ENCODE measurements at regions not wholly inside any gene's neighbourhood (a gene's known extent, or its start where the extent isn't known, plus 50 kb on each side); places are given as distances from the start of the nearest gene placed in this dataset.
"Not testable (repeated sequence)": the region's sequence is repeated elsewhere in the genome, so short reads cannot be mapped to it uniquely, and the experiment has no call there.

GRCh38 chr7:68964060-68964459 is 634.2 kb upstream of the AUTS2 start:
- Histone ChIP-seq H3K4me2 (peak overlapping the region in 2 of 11 experiments; percentile 10 to 15; a peak in 1 of 22 replicates), H3K4me1 (peaks cover 0 to 13% (median 0%) of the 10 kb centered on the region in 10 experiments; a peak in 3 of 20 replicates), H3K27me3 (no peaks in the 10 kb centered on the region), H3K4me3 (no peak overlapping the region), H4K20me1 (no peaks in the 10 kb centered on the region), H3K27ac (no peak overlapping the region), H3K9ac (no peak overlapping the region), H3K36me3 (no peaks in the 10 kb centered on the region), H3K9me3 (replicated peaks in 1 of 11) (peaks cover 0 to 9% (median 5%) of the 10 kb centered on the region in 11 experiments; a peak in 10 of 22 replicates)
- no peak for TF ChIP-seq Cebpa-rat (IDR thresholded peaks at IDR 0.05)

DNA sequence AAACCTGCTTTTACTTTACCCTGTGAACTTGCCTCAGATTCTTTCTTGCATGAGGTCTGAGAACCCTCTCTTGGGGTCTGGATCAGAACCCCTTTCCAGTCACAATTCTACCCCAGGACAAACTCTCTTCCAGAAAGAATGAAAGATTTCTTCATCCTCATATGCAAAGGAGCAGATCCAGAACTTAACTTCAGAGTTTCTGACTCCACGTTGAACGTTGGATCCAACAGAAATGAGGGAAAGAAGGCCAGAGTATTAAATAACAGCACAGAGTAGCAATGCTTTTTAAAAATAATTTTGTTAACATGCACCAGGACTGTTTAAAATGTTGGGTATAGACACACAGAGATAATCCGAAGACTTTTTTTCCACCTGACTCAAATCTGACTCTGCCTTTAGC is 632.9 kb upstream of the AUTS2 start:
- no peaks in the 10 kb centered on the region for H3K36me3 ChIP-seq
- TF ChIP-seq Cebpa-rat (IDR thresholded peaks at IDR 0.05), result no peak
- H3K4me2 ChIP-seq, result no peak overlapping the region
- H3K4me3 ChIP-seq, result no peak overlapping the region
- peaks cover 0 to 13% (median 0%) of the 10 kb centered on the region in 10 experiments; a peak in 3 of 20 replicates for H3K4me1 ChIP-seq
- H3K27ac ChIP-seq, result no peak overlapping the region
- H3K9ac ChIP-seq, result no peak overlapping the region
- no peaks in the 10 kb centered on the region for H3K27me3 ChIP-seq
- peaks cover 0 to 20% (median 11%) of the 10 kb centered on the region in 11 experiments; a peak in 11 of 22 replicates for H3K9me3 ChIP-seq (replicated peaks in 1 of 11)
- no peaks in the 10 kb centered on the region for H4K20me1 ChIP-seq

DNA sequence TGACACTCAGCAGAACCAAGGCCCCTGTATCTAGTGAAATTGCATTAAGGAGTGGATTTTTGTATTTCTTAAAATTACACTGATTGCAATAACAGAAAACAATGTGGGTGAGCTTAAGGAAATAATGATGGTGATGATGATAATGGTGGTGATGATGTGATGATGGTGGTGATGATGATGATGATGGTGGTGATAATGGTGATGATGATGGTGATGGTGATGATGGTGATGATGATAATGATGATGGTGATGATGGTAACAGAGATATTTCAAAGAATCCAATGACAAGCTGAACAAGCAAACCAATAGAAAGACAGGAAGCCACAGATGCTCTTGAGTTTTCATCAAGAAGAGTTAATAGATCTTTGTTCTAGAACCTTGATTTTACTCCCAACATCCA is 630.7 kb upstream of the AUTS2 start:
- Histone ChIP-seq H3K9me3 (replicated peaks in 1 of 11) (peaks cover 0 to 20% (median 11%) of the 10 kb centered on the region in 11 experiments; a peak in 11 of 22 replicates), H3K9ac (no peak overlapping the region), H3K36me3 (no peaks in the 10 kb centered on the region), H3K4me1 (peaks cover 0 to 13% (median 0%) of the 10 kb centered on the region in 10 experiments; a peak in 3 of 20 replicates), H4K20me1 (no peaks in the 10 kb centered on the region), H3K27ac (no peak overlapping the region), H3K4me2 (no peak overlapping the region), H3K4me3 (no peak overlapping the region), H3K27me3 (no peaks in the 10 kb centered on the region)
- TF ChIP-seq Cebpa-rat (IDR thresholded peaks at IDR 0.05), result no peak

- Histone ChIP-seq H3K4me2 (no peak overlapping the region), H4K20me1 (no peaks in the 10 kb centered on the region), H3K9ac (no peak overlapping the region), H3K4me3 (no peak overlapping the region), H3K36me3 (no peaks in the 10 kb centered on the region), H3K27me3 (no peaks in the 10 kb centered on the region), H3K4me1 (no peaks in the 10 kb centered on the region), H3K9me3 (replicated peaks in 1 of 11) (peaks cover 0 to 20% (median 11%) of the 10 kb centered on the region in 11 experiments; a peak in 11 of 22 replicates), H3K27ac (no peak overlapping the region)
- TF ChIP-seq Cebpa-rat (IDR thresholded peaks at IDR 0.05), result no peak
These were observed 628.7 kb upstream of the AUTS2 start for GRCh38 chr7:68969571-68969970.

DNA sequence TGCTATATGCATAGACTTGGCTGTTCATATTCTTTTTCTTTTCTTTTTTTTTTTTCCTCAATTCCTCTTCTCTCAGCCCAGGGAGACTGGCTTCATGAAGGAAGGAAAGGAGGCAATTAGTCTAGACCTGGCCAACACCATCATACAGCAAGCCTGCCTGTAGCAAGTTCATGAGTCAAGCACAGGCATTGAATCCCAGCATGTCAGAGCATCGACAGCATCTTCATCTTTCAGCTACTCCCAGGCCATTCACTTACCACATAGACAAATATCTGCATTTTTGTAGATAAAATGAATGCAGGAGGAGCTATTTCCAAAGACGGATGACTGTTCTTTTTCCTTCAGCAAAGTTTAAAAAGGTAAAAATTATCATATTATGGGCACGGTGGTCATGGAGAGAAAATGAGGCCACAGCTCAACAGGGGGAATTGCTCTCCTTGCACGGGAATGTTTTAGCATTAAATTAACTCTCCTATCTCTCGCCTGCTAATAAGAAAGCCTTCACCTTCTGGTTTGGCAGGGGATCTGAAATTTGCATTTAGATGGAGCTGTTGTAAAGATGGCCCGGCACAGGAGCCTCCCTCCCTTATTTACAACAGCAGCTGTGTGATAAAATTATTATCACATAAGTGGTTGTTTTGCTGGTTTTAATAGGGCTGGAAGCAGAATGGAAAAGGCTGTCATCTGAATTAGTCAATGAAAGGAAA is 626.5 kb upstream of the AUTS2 start:
- no peak for TF ChIP-seq Cebpa-rat (IDR thresholded peaks at IDR 0.05)
- peaks cover 12 to 41% (median 23%) of the 10 kb centered on the region in 11 experiments; a peak in 20 of 22 replicates for H3K9me3 ChIP-seq (replicated peaks in 1 of 11)
- no peak overlapping the region for H3K9ac ChIP-seq
- no peaks in the 10 kb centered on the region for H4K20me1 ChIP-seq
- H3K4me1 ChIP-seq, result no peaks in the 10 kb centered on the region
- H3K4me2 ChIP-seq, result no peak overlapping the region
- no peak overlapping the region for H3K4me3 ChIP-seq
- H3K36me3 ChIP-seq, result no peaks in the 10 kb centered on the region
- no peaks in the 10 kb centered on the region for H3K27me3 ChIP-seq
- no peak overlapping the region for H3K27ac ChIP-seq

GRCh38 chr7:68977385-68978055 is 620.8 kb upstream of the AUTS2 start:
- H3K36me3 ChIP-seq, result no peaks in the 10 kb centered on the region
- H4K20me1 ChIP-seq, result no peaks in the 10 kb centered on the region
- H3K4me2 ChIP-seq, result no peak overlapping the region
- H3K9me3 ChIP-seq (replicated peaks in 1 of 11), result peaks cover 17 to 41% (median 22%) of the 10 kb centered on the region in 11 experiments; a peak in 20 of 22 replicates
- H3K27me3 ChIP-seq, result no peaks in the 10 kb centered on the region
- H3K4me3 ChIP-seq, result no peak overlapping the region
- H3K9ac ChIP-seq, result no peak overlapping the region
- H3K27ac ChIP-seq, result no peak overlapping the region
- TF ChIP-seq Cebpa-rat (IDR thresholded peaks at IDR 0.05), result no peak
- peaks cover 5 to 36% (median 15%) of the 10 kb centered on the region in 10 experiments; a peak in 19 of 20 replicates for H3K4me1 ChIP-seq

GRCh38 chr7:68978710-68979109 is 619.6 kb upstream of the AUTS2 start:
- TF ChIP-seq Cebpa-rat (IDR thresholded peaks at IDR 0.05), result no peak
- Histone ChIP-seq H3K36me3 (no peaks in the 10 kb centered on the region), H3K4me2 (no peak overlapping the region), H3K4me1 (peaks cover 5 to 36% (median 15%) of the 10 kb centered on the region in 10 experiments; a peak in 19 of 20 replicates), H3K4me3 (no peak overlapping the region), H3K27me3 (no peaks in the 10 kb centered on the region), H4K20me1 (no peaks in the 10 kb centered on the region), H3K27ac (no peak overlapping the region), H3K9me3 (replicated peaks in 1 of 11) (peaks cover 18 to 48% (median 23%) of the 10 kb centered on the region in 11 experiments; a peak in 20 of 22 replicates), H3K9ac (no peak overlapping the region)

GRCh38 chr7:68980011-68980410 is 618.3 kb upstream of the AUTS2 start:
- Histone ChIP-seq H3K36me3 (no peaks in the 10 kb centered on the region), H3K4me2 (peak overlapping the region; percentile 30 to 87 (median 65); a peak in 21 of 22 replicates), H3K27ac (peak overlapping the region in 10 of 11 experiments; percentile 29 to 86 (median 69); a peak in 17 of 22 replicates), H3K4me3 (peak overlapping the region in 2 of 10 experiments; percentile 35 to 43; a peak in 1 of 20 replicates), H3K27me3 (no peaks in the 10 kb centered on the region), H3K4me1 (peaks cover 5 to 36% (median 15%) of the 10 kb centered on the region in 10 experiments; a peak in 19 of 20 replicates), H3K9ac (peak overlapping the region in 3 of 11 experiments; percentile 48 to 66 (median 65); a peak in 5 of 22 replicates), H4K20me1 (no peaks in the 10 kb centered on the region), H3K9me3 (replicated peaks in 1 of 11) (peaks cover 18 to 46% (median 23%) of the 10 kb centered on the region in 11 experiments; a peak in 20 of 22 replicates)
- TF ChIP-seq Cebpa-rat (IDR thresholded peaks at IDR 0.05), result no peak

- H3K9me3 ChIP-seq (replicated peaks in 1 of 11), result peaks cover 18 to 42% (median 23%) of the 10 kb centered on the region in 11 experiments; a peak in 20 of 22 replicates
- H3K27ac ChIP-seq, result peak overlapping the region in 10 of 11 experiments; percentile 29 to 86 (median 69); a peak in 17 of 22 replicates
- H3K4me2 ChIP-seq, result peak overlapping the region; percentile 30 to 87 (median 65); a peak in 21 of 22 replicates
- H3K36me3 ChIP-seq, H4K20me1 ChIP-seq, H3K27me3 ChIP-seq: not testable (repeated sequence)
- peaks cover 5 to 36% (median 15%) of the 10 kb centered on the region in 10 experiments; a peak in 19 of 20 replicates for H3K4me1 ChIP-seq
- H3K9ac ChIP-seq, result peak overlapping the region in 3 of 11 experiments; percentile 48 to 66 (median 65); a peak in 5 of 22 replicates
- H3K4me3 ChIP-seq, result peak overlapping the region in 2 of 10 experiments; percentile 35 to 43; a peak in 1 of 20 replicates
These were observed 617.8 kb upstream of the AUTS2 start for GRCh38 chr7:68980432-68980831.

Data from BLaER1 treated with 17β-estradiol and CSF1 and Interleukin-3, amounts not matched to agents 10 nM and 100 nM (cell line).